ENCODE measurements at regions not wholly inside any gene's neighbourhood (a gene's known extent, or its start where the extent isn't known, plus 50 kb on each side); places are given as distances from the start of the nearest gene placed in this dataset.

DNA sequence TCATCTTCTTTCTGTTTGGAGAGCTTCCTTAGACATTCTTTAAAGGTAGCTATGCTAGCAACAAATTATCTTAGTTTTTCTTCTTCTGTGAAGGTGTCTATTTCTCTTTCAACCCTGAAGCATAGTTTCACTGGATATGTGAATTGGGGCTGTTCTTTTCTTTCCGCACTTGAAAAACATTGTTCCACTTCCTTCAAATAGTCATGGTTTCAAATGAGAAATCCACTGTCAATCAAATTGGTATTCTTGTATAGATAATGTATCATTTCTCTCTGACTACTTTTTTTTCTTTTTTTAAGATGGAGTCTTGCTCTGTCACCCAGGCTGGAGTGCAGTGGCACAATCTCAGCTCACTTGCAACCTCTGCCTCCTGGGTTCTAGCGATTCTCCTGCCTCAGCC lies 254.0 kb downstream of the ANAPC1 start:
- TF ChIP-seq POLR2A (IDR thresholded peaks at IDR 0.05; ENCODE audit: low read depth, low read length): no peak
- no peak for TF ChIP-seq CTCF (IDR thresholded peaks at IDR 0.05; ENCODE audit: extremely low read depth in 1 of 2, insufficient read depth in 1 of 2, low read depth in 1 of 2, low read length in 2 of 2)
- no peak for TF ChIP-seq POLR2AphosphoS5 (IDR thresholded peaks at IDR 0.05; ENCODE audit: insufficient read depth, low read depth, low read length)
- TF ChIP-seq MYC (IDR thresholded peaks at IDR 0.05; ENCODE audit: low read depth, low read length): no peak
- TF ChIP-seq EZH2 (IDR thresholded peaks at IDR 0.05; ENCODE audit: borderline replicate concordance, low read depth, low read length, severe bottlenecking): no peak
- TF ChIP-seq MAX (IDR thresholded peaks at IDR 0.05; ENCODE audit: insufficient read depth, insufficient read length): no peak
- TF ChIP-seq GATA2 (IDR thresholded peaks at IDR 0.05; ENCODE audit: insufficient read depth, insufficient read length, low read depth, low read length): no peak
